ENCODE measurements at regions not wholly inside any gene's neighbourhood (a gene's known extent, or its start where the extent isn't known, plus 50 kb on each side); places are given as distances from the start of the nearest gene placed in this dataset.

DNA sequence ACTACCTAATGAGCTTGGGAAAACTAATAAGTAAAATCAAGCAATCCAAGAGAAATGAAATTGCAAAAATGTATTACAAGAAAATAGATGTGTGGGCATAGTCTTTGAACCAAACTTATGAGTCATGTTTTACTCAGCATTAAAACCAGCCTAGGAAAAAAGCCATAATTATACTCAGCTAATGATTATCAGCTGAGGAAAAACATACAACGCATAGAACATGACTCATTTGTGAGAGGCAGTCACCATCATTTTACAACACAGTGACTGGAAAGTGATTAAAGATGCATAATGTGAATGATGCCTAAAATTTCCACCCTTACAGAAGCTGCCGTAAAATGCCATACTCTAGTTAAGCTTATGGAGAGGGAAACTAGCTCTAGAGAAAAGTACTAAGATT, 238.0 kb upstream of the EOMES start:
- CTCF ChIA-PET, result no interaction called here
- no TSS peak for BruUV-seq (replicated peaks)
- POLR2A ChIA-PET (ENCODE audit: unreplicated experiment), result no interaction called here

DNA sequence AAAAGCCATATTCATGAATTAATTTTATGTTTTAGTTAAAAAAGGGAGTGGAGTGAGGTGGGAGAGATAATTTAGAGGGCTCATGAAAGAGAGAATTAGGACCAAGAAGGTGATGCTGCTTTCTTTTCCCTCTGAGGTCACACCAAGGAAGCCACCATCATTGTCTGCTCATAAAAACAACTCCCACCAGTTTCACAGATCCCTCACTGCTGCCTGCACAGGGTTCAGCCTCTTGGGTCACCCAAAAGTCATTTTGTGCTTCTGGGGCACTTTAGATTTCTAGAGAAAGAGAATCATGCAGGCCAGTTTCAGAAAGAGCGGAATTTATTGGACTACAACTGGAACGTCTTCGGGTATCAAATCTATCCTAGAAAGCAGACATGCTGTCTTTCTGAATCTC, 241.4 kb upstream of the EOMES start:
- Histone ChIP-seq H2AFZ (no peak overlapping the region), H3K36me3 (ENCODE audit: low read depth) (no peaks in the 10 kb centered on the region), H3F3A (ENCODE audit: insufficient read depth, low read depth) (no peaks in the 10 kb centered on the region), H3K9me3 (ENCODE audit: insufficient read depth, low read depth) (no peaks in the 10 kb centered on the region), H4K20me1 (ENCODE audit: insufficient read depth) (no peaks in the 10 kb centered on the region), H3K27me3 (ENCODE audit: insufficient read depth, low read depth) (no peaks in the 10 kb centered on the region), H3K79me2 (ENCODE audit: low read depth) (no peaks in the 10 kb centered on the region), H3K9me2 (ENCODE audit: insufficient read depth) (no peaks in the 10 kb centered on the region), H3K27ac (no peak overlapping the region), H3K4me1 (replicated peaks; ENCODE audit: insufficient read depth) (no peaks in the 10 kb centered on the region), H3K4me2 (no peak overlapping the region), H3K4me3 (no peak overlapping the region)
- no TSS peak for BruUV-seq (replicated peaks)
- CTCF ChIA-PET, result no interaction called here
- POLR2A ChIA-PET (ENCODE audit: unreplicated experiment), result no interaction called here
- intact Hi-C loops (cut with micrococcal nuclease; ENCODE audit: unreplicated experiment), result no loop called here
- DNase-seq, result no peak
- TF ChIP-seq, protein P1, sequence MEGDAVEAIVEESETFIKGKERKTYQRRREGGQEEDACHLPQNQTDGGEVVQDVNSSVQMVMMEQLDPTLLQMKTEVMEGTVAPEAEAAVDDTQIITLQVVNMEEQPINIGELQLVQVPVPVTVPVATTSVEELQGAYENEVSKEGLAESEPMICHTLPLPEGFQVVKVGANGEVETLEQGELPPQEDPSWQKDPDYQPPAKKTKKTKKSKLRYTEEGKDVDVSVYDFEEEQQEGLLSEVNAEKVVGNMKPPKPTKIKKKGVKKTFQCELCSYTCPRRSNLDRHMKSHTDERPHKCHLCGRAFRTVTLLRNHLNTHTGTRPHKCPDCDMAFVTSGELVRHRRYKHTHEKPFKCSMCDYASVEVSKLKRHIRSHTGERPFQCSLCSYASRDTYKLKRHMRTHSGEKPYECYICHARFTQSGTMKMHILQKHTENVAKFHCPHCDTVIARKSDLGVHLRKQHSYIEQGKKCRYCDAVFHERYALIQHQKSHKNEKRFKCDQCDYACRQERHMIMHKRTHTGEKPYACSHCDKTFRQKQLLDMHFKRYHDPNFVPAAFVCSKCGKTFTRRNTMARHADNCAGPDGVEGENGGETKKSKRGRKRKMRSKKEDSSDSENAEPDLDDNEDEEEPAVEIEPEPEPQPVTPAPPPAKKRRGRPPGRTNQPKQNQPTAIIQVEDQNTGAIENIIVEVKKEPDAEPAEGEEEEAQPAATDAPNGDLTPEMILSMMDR (conservative IDR thresholded peaks at IDR 0.05), result no peak
- TF ChIP-seq EZH2 (IDR thresholded peaks at IDR 0.05; ENCODE audit: low read depth), result no peak

More for the DNA sequence above, 238.0 kb upstream of the EOMES start:
- H2AFZ ChIP-seq, result no peak overlapping the region
- no peak for TF ChIP-seq EZH2 (IDR thresholded peaks at IDR 0.05; ENCODE audit: low read depth)
- TF ChIP-seq, protein P1 (conservative IDR thresholded peaks at IDR 0.05), result no peak
- no peaks in the 10 kb centered on the region for H3K9me2 ChIP-seq (ENCODE audit: insufficient read depth)
- no peaks in the 10 kb centered on the region for H3K36me3 ChIP-seq (ENCODE audit: low read depth)
- H3K4me3 ChIP-seq, result no peak overlapping the region
- no peaks in the 10 kb centered on the region for H3K79me2 ChIP-seq (ENCODE audit: low read depth)
- H3K27ac ChIP-seq, result no peak overlapping the region
- no peak overlapping the region for H3K4me2 ChIP-seq
- no peak for DNase-seq
- intact Hi-C loops (cut with micrococcal nuclease; ENCODE audit: unreplicated experiment), result no loop called here
- no peaks in the 10 kb centered on the region for H3F3A ChIP-seq (ENCODE audit: insufficient read depth, low read depth)
- H4K20me1 ChIP-seq (ENCODE audit: insufficient read depth), result no peaks in the 10 kb centered on the region
- no peaks in the 10 kb centered on the region for H3K9me3 ChIP-seq (ENCODE audit: insufficient read depth, low read depth)
- H3K4me1 ChIP-seq (replicated peaks; ENCODE audit: insufficient read depth), result no peaks in the 10 kb centered on the region
- H3K27me3 ChIP-seq (ENCODE audit: insufficient read depth, low read depth), result no peaks in the 10 kb centered on the region

DNA sequence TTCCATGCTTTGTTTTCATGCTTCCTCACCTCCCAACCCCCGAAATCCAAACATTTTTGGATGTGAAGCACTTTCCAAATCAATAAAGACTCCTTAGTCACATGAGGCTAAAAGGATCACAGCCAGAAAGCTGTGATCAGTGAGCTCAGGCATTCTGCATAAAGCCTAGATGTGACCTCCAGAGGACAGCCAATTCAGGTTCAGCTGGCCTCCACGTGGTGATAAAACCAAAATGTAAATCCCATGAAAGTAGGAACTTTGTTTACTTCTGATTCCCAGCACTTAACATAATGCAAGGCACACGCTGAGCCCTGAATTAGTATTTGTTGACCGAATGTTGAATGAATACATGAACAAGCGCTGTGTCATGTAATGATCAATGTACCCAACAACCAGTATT, 249.5 kb upstream of the EOMES start:
- no peak for DNase-seq
- BruUV-seq (replicated peaks), result no TSS peak
- Histone ChIP-seq H3K27me3 (ENCODE audit: insufficient read depth, low read depth) (no peaks in the 10 kb centered on the region), H3K4me1 (replicated peaks; ENCODE audit: insufficient read depth) (no peaks in the 10 kb centered on the region), H3K79me2 (ENCODE audit: low read depth) (no peaks in the 10 kb centered on the region), H3K36me3 (ENCODE audit: low read depth) (no peaks in the 10 kb centered on the region), H3F3A (ENCODE audit: insufficient read depth, low read depth) (no peaks in the 10 kb centered on the region), H3K9me3 (ENCODE audit: insufficient read depth, low read depth) (0 out of 2 replicates have a peak, but pooled peaks cover 4% of the 10 kb centered on the region), H3K4me2 (no peak overlapping the region), H2AFZ (no peak overlapping the region), H3K4me3 (no peak overlapping the region), H3K9me2 (ENCODE audit: insufficient read depth) (no peaks in the 10 kb centered on the region), H3K27ac (no peak overlapping the region), H4K20me1 (ENCODE audit: insufficient read depth) (no peaks in the 10 kb centered on the region)
- ChIA-PET POLR2A (ENCODE audit: unreplicated experiment) (no interaction called here), CTCF (interaction anchor here (0.7 kb wide), 1 partner anchor 182 kb away, joined by 4 read pairs; no protein-coding TSS in a partner anchor)
- no peak for TF ChIP-seq EZH2 (IDR thresholded peaks at IDR 0.05; ENCODE audit: low read depth)
- TF ChIP-seq, protein P1 (conservative IDR thresholded peaks at IDR 0.05), result no peak
- intact Hi-C loops (cut with micrococcal nuclease; ENCODE audit: unreplicated experiment), result no loop called here
